Ovary (tissue), 3 donors: ENCODE measurements at regions not wholly inside any gene's neighbourhood (a gene's known extent, or its start where the extent isn't known, plus 50 kb on each side); places are given as distances from the start of the nearest gene placed in this dataset.
"Not testable (repeated sequence)": the region's sequence is repeated elsewhere in the genome, so short reads cannot be mapped to it uniquely, and the experiment has no call there.

Source experiments
- CTCF ChIP-seq, 3 donors: fragments of 450-650 bp in 2 of 3; fragments of 200-600 bp in 1 of 3; IDR thresholded peaks; one replicate each; pipeline versions ENCODE4 v1.5.1 to v1.8.0; 2016 to 2022; ENCODE audit warnings: antibody characterized with exemption in 3 of 3, mild to moderate bottlenecking in 1 of 3
- EP300 ChIP-seq: sonication (generic); formaldehyde crosslinking; IDR thresholded peaks from one replicate; pipeline ENCODE4 v1.6.1; 2017; ENCODE audit warnings: antibody characterized with exemption
- POLR2A ChIP-seq: fragments of 450-650 bp; IDR thresholded peaks from one replicate; pipeline ENCODE4 v1.6.1; 2017; ENCODE audit warnings: antibody characterized with exemption, mild to moderate bottlenecking, moderate library complexity
- donor health status: DM: no; HTN: no; CAD: no.

GRCh38 chr5:169371801-169372200 is 70.9 kb upstream of the SLIT3 start:
- TF ChIP-seq CTCF (IDR thresholded peaks at IDR 0.05); POLR2A; EP300: not testable (repeated sequence)
